ENCODE measurements at regions not wholly inside any gene's neighbourhood (a gene's known extent, or its start where the extent isn't known, plus 50 kb on each side); places are given as distances from the start of the nearest gene placed in this dataset.

DNA sequence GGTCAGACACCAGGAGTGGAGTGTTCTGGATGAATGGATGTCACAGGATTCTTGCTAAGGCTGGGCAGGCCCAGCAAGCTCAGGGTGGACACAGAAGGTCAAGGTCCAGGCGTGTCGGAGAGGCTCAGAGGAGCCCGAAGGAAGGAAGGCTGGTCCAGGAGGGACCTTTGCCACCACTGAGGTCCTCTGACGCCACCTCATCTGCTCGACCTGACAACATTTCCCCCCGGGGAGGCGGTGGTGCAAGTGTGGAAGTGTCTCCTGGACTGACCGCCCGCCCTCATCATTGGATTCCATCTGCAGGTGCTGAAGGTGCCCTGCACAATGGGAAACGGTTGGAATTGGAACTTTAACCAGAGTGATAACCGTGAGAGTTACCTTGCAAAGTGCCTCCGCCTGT is 124.6 kb downstream of the RTP5 start:
- TF ChIP-seq CBX2 (IDR thresholded peaks at IDR 0.05; ENCODE audit: borderline replicate concordance, low read depth) (no peak), MYC (IDR thresholded peaks at IDR 0.05; ENCODE audit: borderline replicate concordance, low read length) (no peak), RNF2 (IDR thresholded peaks at IDR 0.05; ENCODE audit: borderline replicate concordance, low read depth) (no peak), ESRRA (IDR thresholded peaks at IDR 0.05; ENCODE audit: borderline replicate concordance, low read length) (no peak), PHF8 (IDR thresholded peaks at IDR 0.05; ENCODE audit: borderline replicate concordance, low read depth) (no peak), EP300 (IDR thresholded peaks at IDR 0.05) (no peak), RCOR1 (IDR thresholded peaks at IDR 0.05; ENCODE audit: low read depth, low read length) (no peak)
- TF ChIP-seq, protein P1, sequence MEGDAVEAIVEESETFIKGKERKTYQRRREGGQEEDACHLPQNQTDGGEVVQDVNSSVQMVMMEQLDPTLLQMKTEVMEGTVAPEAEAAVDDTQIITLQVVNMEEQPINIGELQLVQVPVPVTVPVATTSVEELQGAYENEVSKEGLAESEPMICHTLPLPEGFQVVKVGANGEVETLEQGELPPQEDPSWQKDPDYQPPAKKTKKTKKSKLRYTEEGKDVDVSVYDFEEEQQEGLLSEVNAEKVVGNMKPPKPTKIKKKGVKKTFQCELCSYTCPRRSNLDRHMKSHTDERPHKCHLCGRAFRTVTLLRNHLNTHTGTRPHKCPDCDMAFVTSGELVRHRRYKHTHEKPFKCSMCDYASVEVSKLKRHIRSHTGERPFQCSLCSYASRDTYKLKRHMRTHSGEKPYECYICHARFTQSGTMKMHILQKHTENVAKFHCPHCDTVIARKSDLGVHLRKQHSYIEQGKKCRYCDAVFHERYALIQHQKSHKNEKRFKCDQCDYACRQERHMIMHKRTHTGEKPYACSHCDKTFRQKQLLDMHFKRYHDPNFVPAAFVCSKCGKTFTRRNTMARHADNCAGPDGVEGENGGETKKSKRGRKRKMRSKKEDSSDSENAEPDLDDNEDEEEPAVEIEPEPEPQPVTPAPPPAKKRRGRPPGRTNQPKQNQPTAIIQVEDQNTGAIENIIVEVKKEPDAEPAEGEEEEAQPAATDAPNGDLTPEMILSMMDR (IDR thresholded peaks at IDR 0.05) = no peak
- TF ChIP-seq, protein P2, sequence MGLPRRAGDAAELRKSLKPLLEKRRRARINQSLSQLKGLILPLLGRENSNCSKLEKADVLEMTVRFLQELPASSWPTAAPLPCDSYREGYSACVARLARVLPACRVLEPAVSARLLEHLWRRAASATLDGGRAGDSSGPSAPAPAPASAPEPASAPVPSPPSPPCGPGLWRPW (IDR thresholded peaks at IDR 0.05) = no peak
- TF ChIP-seq, protein P3, sequence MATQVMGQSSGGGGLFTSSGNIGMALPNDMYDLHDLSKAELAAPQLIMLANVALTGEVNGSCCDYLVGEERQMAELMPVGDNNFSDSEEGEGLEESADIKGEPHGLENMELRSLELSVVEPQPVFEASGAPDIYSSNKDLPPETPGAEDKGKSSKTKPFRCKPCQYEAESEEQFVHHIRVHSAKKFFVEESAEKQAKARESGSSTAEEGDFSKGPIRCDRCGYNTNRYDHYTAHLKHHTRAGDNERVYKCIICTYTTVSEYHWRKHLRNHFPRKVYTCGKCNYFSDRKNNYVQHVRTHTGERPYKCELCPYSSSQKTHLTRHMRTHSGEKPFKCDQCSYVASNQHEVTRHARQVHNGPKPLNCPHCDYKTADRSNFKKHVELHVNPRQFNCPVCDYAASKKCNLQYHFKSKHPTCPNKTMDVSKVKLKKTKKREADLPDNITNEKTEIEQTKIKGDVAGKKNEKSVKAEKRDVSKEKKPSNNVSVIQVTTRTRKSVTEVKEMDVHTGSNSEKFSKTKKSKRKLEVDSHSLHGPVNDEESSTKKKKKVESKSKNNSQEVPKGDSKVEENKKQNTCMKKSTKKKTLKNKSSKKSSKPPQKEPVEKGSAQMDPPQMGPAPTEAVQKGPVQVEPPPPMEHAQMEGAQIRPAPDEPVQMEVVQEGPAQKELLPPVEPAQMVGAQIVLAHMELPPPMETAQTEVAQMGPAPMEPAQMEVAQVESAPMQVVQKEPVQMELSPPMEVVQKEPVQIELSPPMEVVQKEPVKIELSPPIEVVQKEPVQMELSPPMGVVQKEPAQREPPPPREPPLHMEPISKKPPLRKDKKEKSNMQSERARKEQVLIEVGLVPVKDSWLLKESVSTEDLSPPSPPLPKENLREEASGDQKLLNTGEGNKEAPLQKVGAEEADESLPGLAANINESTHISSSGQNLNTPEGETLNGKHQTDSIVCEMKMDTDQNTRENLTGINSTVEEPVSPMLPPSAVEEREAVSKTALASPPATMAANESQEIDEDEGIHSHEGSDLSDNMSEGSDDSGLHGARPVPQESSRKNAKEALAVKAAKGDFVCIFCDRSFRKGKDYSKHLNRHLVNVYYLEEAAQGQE (IDR thresholded peaks at IDR 0.05) = no peak
- TF ChIP-seq, protein P4, sequence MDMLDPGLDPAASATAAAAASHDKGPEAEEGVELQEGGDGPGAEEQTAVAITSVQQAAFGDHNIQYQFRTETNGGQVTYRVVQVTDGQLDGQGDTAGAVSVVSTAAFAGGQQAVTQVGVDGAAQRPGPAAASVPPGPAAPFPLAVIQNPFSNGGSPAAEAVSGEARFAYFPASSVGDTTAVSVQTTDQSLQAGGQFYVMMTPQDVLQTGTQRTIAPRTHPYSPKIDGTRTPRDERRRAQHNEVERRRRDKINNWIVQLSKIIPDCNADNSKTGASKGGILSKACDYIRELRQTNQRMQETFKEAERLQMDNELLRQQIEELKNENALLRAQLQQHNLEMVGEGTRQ (IDR thresholded peaks at IDR 0.05) = no peak

Measured in A549 (cell line).